K562 (cell line): ENCODE measurements at regions not wholly inside any gene's neighbourhood (a gene's known extent, or its start where the extent isn't known, plus 50 kb on each side); places are given as distances from the start of the nearest gene placed in this dataset.

Source experiments
- ATAC-seq: fragments of 200-7000 bp; cut with Tn5 transposase; 3 replicates; pipeline ENCODE4 v1.9.1; 2020; ENCODE audit warnings: moderate library complexity
- BruUV-seq: library from RNA; stranded (reverse); fragments of 400-500 nt; replicated peaks from 2 replicates; lab custom pipeline; 2021; lab: Mats Ljungman, UMichigan
- CTCF ChIA-PET: fragments of 300-600 bp; formaldehyde crosslinking; extraction: SDS; loops from one replicate; lab custom pipeline; 2021; ENCODE audit warnings: low intra/inter-chr PET ratio; lab: Yijun Ruan, JAX
- POLR2A ChIA-PET: fragments of 300-600, 350-650 bp; sonication (Branson Sonifier 250); formaldehyde crosslinking; extraction: SDS; loops from one replicate; lab custom pipeline; 2021; ENCODE audit warnings: antibody characterized with exemption, inconsistent platforms; lab: Yijun Ruan, JAX
- DNase-seq, 4 experiments: peaks; one replicate each; pipeline versions ENCODE4 v3.0.0 to v3.0.0-alpha.2; 2011 to 2018; ENCODE audit warnings: low spot score in 3 of 4, mixed read lengths in 3 of 4; ENCODE audit errors: extremely low read depth in 1 of 4
- FAIRE-seq: peaks from 2 replicates; lab custom pipeline; 2011; peaks lifted over from hg19 to GRCh38; lab: Jason Lieb, UNC
- H2AFZ ChIP-seq: 2 replicates; pipeline ENCODE4 v1.6.0; 2011; ENCODE audit warnings: low read depth, low read length, control low read depth, inconsistent platforms
- H3K27ac ChIP-seq: fragments of 200-600 bp; 3 replicates; pipeline ENCODE4 v1.8.0; 2011; ENCODE audit warnings: low read depth, mild to moderate bottlenecking, control low read depth, inconsistent platforms, low read length, moderate library complexity, mixed read lengths; ENCODE audit errors: extremely low read depth
- H3K27me3 ChIP-seq, 2 experiments: fragments of 300-600 bp in 1 of 2; 2 replicates in 1 of 2; 3 replicates in 1 of 2; pipeline versions ENCODE4 v1.6.0 to v1.8.0; 2011; ENCODE audit warnings: inconsistent platforms in 2 of 2, low read length in 2 of 2, mild to moderate bottlenecking in 1 of 2, mixed read lengths in 1 of 2, moderate library complexity in 1 of 2; ENCODE audit not compliant: control insufficient read depth in 2 of 2, insufficient read depth in 2 of 2
- H3K36me3 ChIP-seq: fragments of 300-600 bp; 3 replicates; pipeline ENCODE4 v1.8.0; 2011; ENCODE audit warnings: mild to moderate bottlenecking, low read length, inconsistent platforms; ENCODE audit not compliant: control insufficient read depth, insufficient read depth
- H3K4me1 ChIP-seq, 2 experiments: fragments of 200-600 bp in 1 of 2; replicated peaks in 1 of 2; 2 replicates in 1 of 2; 3 replicates in 1 of 2; pipeline versions ENCODE4 v1.5.1 to v1.8.0; 2011; ENCODE audit warnings: inconsistent platforms in 2 of 2, low read length in 2 of 2, mild to moderate bottlenecking in 1 of 2, mixed read lengths in 1 of 2, moderate library complexity in 1 of 2; ENCODE audit not compliant: control insufficient read depth in 2 of 2, insufficient read depth in 2 of 2
- H3K4me2 ChIP-seq: 2 replicates; pipeline ENCODE4 v1.6.1; 2011; ENCODE audit warnings: low read length, control low read depth, inconsistent platforms, mixed read lengths; ENCODE audit not compliant: insufficient read depth
- H3K4me3 ChIP-seq: fragments of 200-600 bp; sonication (generic), shearing (Covaris generic); 2 replicates; pipeline ENCODE4 v1.5.1; 2016; ENCODE audit warnings: control low read depth, inconsistent platforms
- H3K79me2 ChIP-seq: fragments of 200-600 bp; 3 replicates; pipeline ENCODE4 v1.8.0; 2011; ENCODE audit warnings: low read length, inconsistent platforms; ENCODE audit not compliant: control insufficient read depth, insufficient read depth
- H3K9ac ChIP-seq, 2 experiments: 2 replicates each; pipeline versions ENCODE4 v1.6.0 to v1.6.1; 2011; ENCODE audit warnings: low read depth in 2 of 2, low read length in 2 of 2, control low read depth in 1 of 2, inconsistent platforms in 1 of 2, mild to moderate bottlenecking in 1 of 2, mixed read lengths in 1 of 2; ENCODE audit not compliant: insufficient read depth in 1 of 2
- H3K9me1 ChIP-seq: one replicate; pipeline ENCODE4 v1.6.0; 2011; ENCODE audit warnings: inconsistent platforms, mild to moderate bottlenecking, low read length, moderate library complexity; ENCODE audit not compliant: control insufficient read depth, insufficient read depth
- H3K9me3 ChIP-seq: replicated peaks from 2 replicates; pipeline ENCODE4 v1.5.1; 2011; ENCODE audit warnings: low read depth, low read length, inconsistent platforms; ENCODE audit not compliant: control insufficient read depth, insufficient read depth
- H4K20me1 ChIP-seq: replicated peaks from 2 replicates; pipeline ENCODE4 v1.6.1; 2011; ENCODE audit warnings: low read length, inconsistent platforms, mixed read lengths; ENCODE audit not compliant: control insufficient read depth, insufficient read depth
- FOXA3 ChIP-seq, 2 experiments: fragments of 450-650 bp in 1 of 2; sonication (generic) in 1 of 2; formaldehyde crosslinking; IDR thresholded peaks in 1 of 2; conservative IDR thresholded peaks in 1 of 2; 2 replicates each; pipeline versions ENCODE4 v1.4.0 to v1.8.0; 2020 to 2022; ENCODE audit warnings: mild to moderate bottlenecking in 2 of 2, missing genetic modification reagents in 1 of 2
- FOXO4 ChIP-seq: fragments of 450-650 bp; formaldehyde crosslinking; IDR thresholded peaks from 2 replicates; pipeline ENCODE4 v1.4.0; 2020; ENCODE audit warnings: mild to moderate bottlenecking, moderate library complexity
- MYC ChIP-seq, 2 experiments: fragments of 250-450 bp in 1 of 2; sonication (Bioruptor Pico) in 1 of 2; IDR thresholded peaks; 2 replicates each; pipeline versions ENCODE4 v1.5.1 to v1.6.1; 2012 to 2021; ENCODE audit warnings: low read depth in 2 of 2, borderline replicate concordance in 1 of 2, improper control_type of control experiment in 1 of 2, low read length in 1 of 2, mild to moderate bottlenecking in 1 of 2, moderate library complexity in 1 of 2
- POLR2A ChIP-seq: fragments of 450-650 bp; conservative IDR thresholded peaks from 2 replicates; pipeline ENCODE4 v1.6.1; 2016
- SNIP1 ChIP-seq: fragments of 450-650 bp; IDR thresholded peaks from 2 replicates; pipeline ENCODE4 v1.7.1; 2017; ENCODE audit warnings: low read depth, mild to moderate bottlenecking
- UBTF ChIP-seq, 2 experiments: IDR thresholded peaks; 2 replicates each; pipeline ENCODE4 v1.6.1; 2012; ENCODE audit warnings: improper control_type of control experiment in 2 of 2, low read depth in 2 of 2, low read length in 2 of 2, borderline replicate concordance in 1 of 2
- ZBTB26 ChIP-seq: fragments of 450-650 bp; formaldehyde crosslinking; IDR thresholded peaks from 2 replicates; pipeline ENCODE4 v1.4.0; 2022; ENCODE audit warnings: missing genetic modification characterization
- ZNF212 ChIP-seq: fragments of 450-650 bp; formaldehyde crosslinking; IDR thresholded peaks from 2 replicates; pipeline ENCODE4 v1.4.0; 2020; ENCODE audit warnings: mild to moderate bottlenecking
- ZNF395 ChIP-seq: fragments of 200-800 bp; sonication (Bioruptor generic); IDR thresholded peaks from 2 replicates; pipeline ENCODE4 v1.6.1; 2017; ENCODE audit warnings: missing genetic modification characterization, missing compliant biosample characterization
- ZNF655 ChIP-seq: fragments of 250-450 bp; sonication (Bioruptor Pico); IDR thresholded peaks from 2 replicates; pipeline ENCODE4 v1.5.0; 2021
- ZNF707 ChIP-seq: fragments of 250-450 bp; sonication (Bioruptor Pico); conservative IDR thresholded peaks from 2 replicates; pipeline ENCODE4 v1.8.0; 2022; ENCODE audit warnings: inconsistent platforms, mild to moderate bottlenecking, moderate library complexity
- ZZZ3 ChIP-seq: fragments of 450-650 bp; IDR thresholded peaks from 2 replicates; pipeline ENCODE4 v1.6.1; 2016; ENCODE audit warnings: antibody characterized with exemption, mild to moderate bottlenecking, moderate library complexity
- WGBS: fragments of 100-300 bp; shearing (Covaris generic); methylation state at CpG from one replicate; pipeline ENCODE4 v1.1.6; 2016; ENCODE audit warnings: low coverage, mixed read lengths; ENCODE audit not compliant: insufficient coverage; ENCODE audit errors: missing lambda C conversion rate; 5-methylcytosine and 5-hydroxymethylcytosine counted together
- in situ Hi-C: fragments of 300-500 bp; cut with MboI; formaldehyde crosslinking; loops from 4 replicates; pipeline ENCODE4 v1.15.0; 2018; ENCODE audit warnings: inconsistent platforms, mixed read lengths
- intact Hi-C: fragments of 100-400 bp; cut with micrococcal nuclease; formaldehyde crosslinking; loops from 2 replicates; pipeline ENCODE4 v1.14.2; 2022

GRCh38 chr16:65500007-65500406 is 378.1 kb upstream of the CDH11 start (continued):
- TF ChIP-seq MYC (IDR thresholded peaks at IDR 0.05; ENCODE audit: low read depth, low read length) (no peak), MYC (CRISPR knock-in tag; IDR thresholded peaks at IDR 0.05; ENCODE audit: borderline replicate concordance, low read depth) (no peak), POLR2A (no peak), FOXA3 (CRISPR knock-in tag; conservative IDR thresholded peaks at IDR 0.05 in 1 of 2, IDR thresholded peaks at IDR 0.05 in 1 of 2) (no peak), ZBTB26 (no peak)

- Histone ChIP-seq H4K20me1 (no peaks in the 10 kb centered on the region), H3K27ac (no peak overlapping the region), H3K4me2 (no peak overlapping the region), H3K9me3 (no peaks in the 10 kb centered on the region), H3K36me3 (no peaks in the 10 kb centered on the region), H2AFZ (no peak overlapping the region), H3K79me2 (no peaks in the 10 kb centered on the region), H3K27me3 (no peaks in the 10 kb centered on the region), H3K4me3 (no peak overlapping the region), H3K9me1 (no peaks in the 10 kb centered on the region), H3K4me1 (no peaks in the 10 kb centered on the region), H3K9ac (no peak overlapping the region)
- DNase-seq, result no peak
- CTCF ChIA-PET, result no interaction called here
- intact Hi-C loops (no loop called here), in situ Hi-C loops (no loop called here)
- 0% methylated on average over 1 of the region's 1 CpG for WGBS
- ATAC-seq, result no peak
- FAIRE-seq, result no peak
- no TSS peak for BruUV-seq
- POLR2A ChIA-PET, result interaction anchor here (0.5 kb wide), 1 partner anchor 221 kb away, joined by 3 read pairs; no protein-coding TSS in a partner anchor
- TF ChIP-seq FOXO4 (CRISPR knock-in tag) (no peak), ZZZ3 (no peak), ZNF395 (CRISPR knock-in tag) (no peak), ZNF655 (CRISPR knock-in tag) (no peak), ZNF212 (CRISPR knock-in tag) (no peak), UBTF (IDR thresholded peaks at IDR 0.05; ENCODE audit: borderline replicate concordance in 1 of 2, low read depth in 2 of 2, low read length in 2 of 2) (no peak), ZNF707 (no peak), SNIP1 (no peak)
Observed at GRCh38 chr16:65499566-65499965, 377.7 kb upstream of the CDH11 start.
